HepG2 (cell line): ENCODE measurements at regions not wholly inside any gene's neighbourhood (a gene's known extent, or its start where the extent isn't known, plus 50 kb on each side); places are given as distances from the start of the nearest gene placed in this dataset.

Experiments
- ATAC-seq: fragments of 200-7000 bp; cut with Tn5 transposase; 3 replicates; pipeline ENCODE4 v1.9.1; 2020; ENCODE audit warnings: mild to moderate bottlenecking, moderate library complexity
- BruUV-seq: library from RNA; stranded (reverse); fragments of 400-500 nt; replicated peaks from 2 replicates; lab custom pipeline; 2021; lab: Mats Ljungman, UMichigan
- CTCF ChIA-PET: fragments of 300-600 bp; formaldehyde crosslinking; extraction: SDS; loops from one replicate; lab custom pipeline; 2021; ENCODE audit warnings: low total read pairs, inconsistent platforms, low intra/inter-chr PET ratio; lab: Yijun Ruan, JAX
- POLR2A ChIA-PET: fragments of 350-600 bp; sonication (Branson Sonifier 250); formaldehyde crosslinking; loops from one replicate; lab custom pipeline; 2020; ENCODE audit warnings: antibody characterized with exemption, inconsistent platforms; lab: Yijun Ruan, JAX
- DNase-seq: peaks from one replicate; pipeline ENCODE4 v3.0.0-alpha.2; 2015; ENCODE audit warnings: low spot score
- FAIRE-seq: peaks from 3 replicates; lab custom pipeline; 2011; peaks lifted over from hg19 to GRCh38; lab: Jason Lieb, UNC
- H2AFZ ChIP-seq: one replicate; pipeline ENCODE4 v1.6.1; 2011; ENCODE audit warnings: low read length, inconsistent platforms
- H3K27ac ChIP-seq: fragments of 300-600 bp; 3 replicates; pipeline ENCODE4 v1.8.0; 2011; ENCODE audit warnings: mixed run types, mild to moderate bottlenecking, mixed read lengths, low read length, inconsistent platforms; ENCODE audit not compliant: insufficient read depth; ENCODE audit errors: extremely low read length
- H3K27me3 ChIP-seq, 2 experiments: fragments of 200-600 bp in 1 of 2; 2 replicates in 1 of 2; 3 replicates in 1 of 2; pipeline versions ENCODE4 v1.6.0 to v1.8.0; 2011; ENCODE audit warnings: low read length in 2 of 2, mild to moderate bottlenecking in 2 of 2, moderate library complexity in 2 of 2, inconsistent platforms in 1 of 2; ENCODE audit not compliant: insufficient read depth in 2 of 2, control insufficient read depth in 1 of 2
- H3K36me3 ChIP-seq, 2 experiments: fragments of 200-600 bp in 1 of 2; replicated peaks in 1 of 2; 2 replicates in 1 of 2; 3 replicates in 1 of 2; pipeline versions ENCODE4 v1.5.1 to v1.8.0; 2011; ENCODE audit warnings: low read length in 2 of 2, inconsistent platforms in 1 of 2; ENCODE audit not compliant: insufficient read depth in 2 of 2, control insufficient read depth in 1 of 2
- H3K4me1 ChIP-seq: 2 replicates; pipeline ENCODE4 v1.5.1; 2012; ENCODE audit warnings: low read length, inconsistent platforms; ENCODE audit not compliant: insufficient read depth
- H3K4me2 ChIP-seq: 2 replicates; pipeline ENCODE4 v1.6.0; 2011; ENCODE audit warnings: low read depth, low read length, inconsistent platforms
- H3K4me3 ChIP-seq, 3 experiments: fragments of 200-600 bp in 1 of 3; sonication (generic), shearing (Covaris generic) in 1 of 3; replicated peaks in 1 of 3; 2 replicates each; pipeline ENCODE4 v1.5.1; 2011 to 2016; ENCODE audit warnings: low read length in 3 of 3, inconsistent platforms in 2 of 3, low read depth in 2 of 3, mild to moderate bottlenecking in 2 of 3, control low read depth in 1 of 3, mixed read lengths in 1 of 3; ENCODE audit not compliant: insufficient read depth in 1 of 3
- H3K79me2 ChIP-seq: one replicate; pipeline ENCODE4 v1.6.1; 2011; ENCODE audit warnings: low read length, inconsistent platforms; ENCODE audit not compliant: insufficient read depth
- H3K9ac ChIP-seq: 2 replicates; pipeline ENCODE4 v1.6.0; 2011; ENCODE audit warnings: mild to moderate bottlenecking, low read depth, low read length, inconsistent platforms; ENCODE audit not compliant: insufficient read depth
- H3K9me3 ChIP-seq: 2 replicates; pipeline ENCODE4 v1.5.1; 2012; ENCODE audit warnings: mild to moderate bottlenecking, low read length
- H4K20me1 ChIP-seq: 2 replicates; pipeline ENCODE4 v1.6.0; 2011; ENCODE audit warnings: inconsistent platforms, mild to moderate bottlenecking, low read length, moderate library complexity; ENCODE audit not compliant: insufficient read depth
- FIP1L1 ChIP-seq: fragments of 200-400 bp; formaldehyde crosslinking; IDR thresholded peaks from 2 replicates; pipeline ENCODE4 v1.6.1; 2018; ENCODE audit warnings: low read depth, mild to moderate bottlenecking, low read length, moderate library complexity, borderline replicate concordance; ENCODE audit not compliant: insufficient read depth
- FOXO1 ChIP-seq: sonication (generic); formaldehyde crosslinking; IDR thresholded peaks from 2 replicates; pipeline ENCODE4 v1.4.0; 2020; ENCODE audit warnings: missing genetic modification reagents
- HNRNPUL1 ChIP-seq: fragments of 200-400 bp; formaldehyde crosslinking; IDR thresholded peaks from 2 replicates; pipeline ENCODE4 v1.6.1; 2017; ENCODE audit warnings: low read depth, mild to moderate bottlenecking, low read length, moderate library complexity
- KLF15 ChIP-seq: sonication (generic); formaldehyde crosslinking; IDR thresholded peaks from 2 replicates; pipeline ENCODE4 v1.8.1; 2023; ENCODE audit warnings: borderline replicate concordance, mild to moderate bottlenecking, inconsistent platforms, missing genetic modification reagents, mixed read lengths
- NAIF1 ChIP-seq: sonication (generic); formaldehyde crosslinking; IDR thresholded peaks from 2 replicates; pipeline ENCODE4 v1.5.0; 2020; ENCODE audit warnings: mild to moderate bottlenecking, missing genetic modification reagents, borderline replicate concordance
- PCBP1 ChIP-seq: fragments of 200-400 bp; formaldehyde crosslinking; IDR thresholded peaks from 2 replicates; pipeline ENCODE4 v1.6.1; 2017; ENCODE audit warnings: mild to moderate bottlenecking, low read depth, low read length, borderline replicate concordance
- TOPORS ChIP-seq: sonication (generic); formaldehyde crosslinking; IDR thresholded peaks from 2 replicates; pipeline ENCODE4 v1.8.0; 2023; ENCODE audit warnings: mild to moderate bottlenecking, missing genetic modification reagents
- ZNF205 ChIP-seq: IDR thresholded peaks from 2 replicates; pipeline ENCODE4 v1.6.1; 2018; ENCODE audit warnings: missing biosample characterization, missing genetic modification reagents
- WGBS: methylation state at CpG from one replicate; pipeline ENCODE4 v1.1.6; 2017; ENCODE audit warnings: low lambda C conversion rate; 5-methylcytosine and 5-hydroxymethylcytosine counted together
- in situ Hi-C: cut with HindIII; loops from 2 replicates; pipeline ENCODE4 v1.10.0; 2017; ENCODE audit warnings: low pct_unique_long_range_greater_than_20kb; ENCODE audit not compliant: extremely low pct_ligation_motif_present
- intact Hi-C: fragments of 100-400 bp; cut with micrococcal nuclease; formaldehyde crosslinking; loops from one replicate; pipeline ENCODE4 v1.10.0; 2022; ENCODE audit not compliant: unreplicated experiment
- TF ChIP-seq, protein P1 (sequence below): sonication (generic); formaldehyde crosslinking; IDR thresholded peaks from 2 replicates; pipeline ENCODE4 v1.4.0; 2020; ENCODE audit warnings: mild to moderate bottlenecking, missing genetic modification reagents

DNA sequence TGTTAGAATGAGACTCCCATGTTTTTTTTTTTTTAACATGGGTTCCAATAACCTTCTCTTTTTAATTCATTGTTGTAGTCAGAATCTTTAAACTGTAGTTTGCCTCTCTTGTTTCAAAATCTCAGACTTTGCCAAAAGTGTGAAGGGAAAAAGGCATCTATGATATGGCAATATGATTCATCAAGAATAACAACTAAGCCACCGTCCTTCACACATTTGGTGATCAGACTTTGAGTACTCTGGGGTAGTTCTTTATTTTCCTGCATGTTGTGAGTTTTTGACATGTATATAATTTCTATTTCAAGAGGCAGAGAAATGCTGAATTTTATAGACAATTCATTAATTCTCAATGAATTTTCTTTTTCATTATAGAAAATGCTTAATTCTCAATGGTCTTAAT, 53.5 kb upstream of the CERS6 start:
- in situ Hi-C loops (no loop called here), intact Hi-C loops (no loop called here)
- Histone ChIP-seq H3K4me2 (no peak overlapping the region), H3K9me3 (no peaks in the 10 kb centered on the region), H3K36me3 (no peaks in the 10 kb centered on the region), H4K20me1 (no peaks in the 10 kb centered on the region), H3K9ac (no peak overlapping the region), H3K79me2 (no peaks in the 10 kb centered on the region), H3K27ac (no peak overlapping the region), H3K4me3 (no peak overlapping the region), H3K4me1 (peaks cover 7% of the 10 kb centered on the region), H2AFZ (no peak overlapping the region), H3K27me3 (peaks cover 0 to 1% of the 10 kb centered on the region in 2 experiments; a peak in 1 of 5 replicates)
- ATAC-seq, result no peak
- TF ChIP-seq, protein P1, sequence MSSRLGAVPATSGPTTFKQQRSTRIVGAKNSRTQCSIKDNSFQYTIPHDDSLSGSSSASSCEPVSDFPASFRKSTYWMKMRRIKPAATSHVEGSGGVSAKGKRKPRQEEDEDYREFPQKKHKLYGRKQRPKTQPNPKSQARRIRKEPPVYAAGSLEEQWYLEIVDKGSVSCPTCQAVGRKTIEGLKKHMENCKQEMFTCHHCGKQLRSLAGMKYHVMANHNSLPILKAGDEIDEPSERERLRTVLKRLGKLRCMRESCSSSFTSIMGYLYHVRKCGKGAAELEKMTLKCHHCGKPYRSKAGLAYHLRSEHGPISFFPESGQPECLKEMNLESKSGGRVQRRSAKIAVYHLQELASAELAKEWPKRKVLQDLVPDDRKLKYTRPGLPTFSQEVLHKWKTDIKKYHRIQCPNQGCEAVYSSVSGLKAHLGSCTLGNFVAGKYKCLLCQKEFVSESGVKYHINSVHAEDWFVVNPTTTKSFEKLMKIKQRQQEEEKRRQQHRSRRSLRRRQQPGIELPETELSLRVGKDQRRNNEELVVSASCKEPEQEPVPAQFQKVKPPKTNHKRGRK (CRISPR knock-in tag), result no peak
- no peak for TF ChIP-seq PCBP1
- TF ChIP-seq FOXO1, result no peak
- TF ChIP-seq HNRNPUL1, result no peak
- no peak for TF ChIP-seq KLF15 (CRISPR knock-in tag)
- TF ChIP-seq NAIF1, result no peak
- TF ChIP-seq ZNF205, result no peak
- TF ChIP-seq FIP1L1, result no peak
- no peak for TF ChIP-seq TOPORS (CRISPR knock-in tag)
- FAIRE-seq, result no peak
- no TSS peak for BruUV-seq
- 34% methylated on average over 1 of the region's 1 CpG for WGBS
- no peak for DNase-seq
- ChIA-PET POLR2A (no interaction called here), CTCF (no interaction called here)
